Esophagus muscularis mucosa (tissue), 4 donors: ENCODE measurements at regions not wholly inside any gene's neighbourhood (a gene's known extent, or its start where the extent isn't known, plus 50 kb on each side); places are given as distances from the start of the nearest gene placed in this dataset.

Experiments
- CTCF ChIP-seq, 3 experiments: fragments of 200-600 bp in 2 of 3; fragments of 450-650 bp in 1 of 3; sonication (generic) in 2 of 3; IDR thresholded peaks; one replicate each; pipeline ENCODE4 v1.5.1; 2017 to 2019; ENCODE audit warnings: antibody characterized with exemption in 3 of 3, mild to moderate bottlenecking in 2 of 3, moderate library complexity in 1 of 3
- EP300 ChIP-seq: sonication (generic); formaldehyde crosslinking; IDR thresholded peaks from one replicate; pipeline ENCODE4 v1.6.1; 2017; ENCODE audit warnings: antibody characterized with exemption
- POLR2A ChIP-seq: fragments of 450-650 bp; IDR thresholded peaks from one replicate; pipeline ENCODE4 v1.6.1; 2017; ENCODE audit warnings: antibody characterized with exemption, moderate library complexity, mild to moderate bottlenecking, low read depth

- TF ChIP-seq EP300 = no peak
- no peak for TF ChIP-seq CTCF (IDR thresholded peaks at IDR 0.05)
- TF ChIP-seq POLR2A = no peak
Observed at GRCh38 chr18:28635530-28635929, 458.6 kb upstream of the CDH2 start.
